GM23338 (cell line): ENCODE measurements at regions not wholly inside any gene's neighbourhood (a gene's known extent, or its start where the extent isn't known, plus 50 kb on each side); places are given as distances from the start of the nearest gene placed in this dataset.

ENCODE experiments used
- ATAC-seq: fragments of 200-7000 bp; cut with Tn5 transposase; 3 replicates; pipeline ENCODE4 v1.9.1; 2020
- DNase-seq: peaks from one replicate; pipeline ENCODE4 v3.0.0-alpha.2; 2015; ENCODE audit warnings: low spot score
- H2AFZ ChIP-seq: fragments of 200-600 bp; sonication (generic); 2 replicates; pipeline ENCODE4 v1.8.0; 2016; ENCODE audit warnings: antibody characterized with exemption, mild to moderate bottlenecking, moderate library complexity
- H3F3A ChIP-seq: fragments of 200-600 bp; sonication (generic); replicated peaks from 2 replicates; pipeline ENCODE4 v1.8.0; 2017; ENCODE audit warnings: antibody characterized with exemption, mixed run types, low read depth
- H3K27ac ChIP-seq: fragments of 200-600 bp; sonication (generic); 2 replicates; pipeline ENCODE4 v1.6.1; 2016; ENCODE audit warnings: low read depth
- H3K27me3 ChIP-seq: fragments of 200-600 bp; sonication (generic); 2 replicates; pipeline ENCODE4 v1.8.0; 2016; ENCODE audit warnings: mild to moderate bottlenecking, mixed run types, moderate library complexity; ENCODE audit not compliant: insufficient read depth
- H3K36me3 ChIP-seq: fragments of 200-600 bp; sonication (generic); 2 replicates; pipeline ENCODE4 v1.8.0; 2016; ENCODE audit warnings: mild to moderate bottlenecking; ENCODE audit not compliant: insufficient read depth
- H3K4me1 ChIP-seq: fragments of 200-600 bp; sonication (generic); 2 replicates; pipeline ENCODE4 v1.8.0; 2016; ENCODE audit warnings: mild to moderate bottlenecking, moderate library complexity; ENCODE audit not compliant: insufficient read depth
- H3K4me2 ChIP-seq: fragments of 200-600 bp; sonication (generic); 2 replicates; pipeline ENCODE4 v1.7.1; 2017; ENCODE audit warnings: mixed run types
- H3K4me3 ChIP-seq: fragments of 200-600 bp; sonication (generic); 2 replicates; pipeline ENCODE4 v1.6.1; 2016; ENCODE audit warnings: mixed run types
- H3K79me2 ChIP-seq: fragments of 200-600 bp; sonication (generic); replicated peaks from 2 replicates; pipeline ENCODE4 v1.8.0; 2017; ENCODE audit warnings: mild to moderate bottlenecking; ENCODE audit not compliant: insufficient read depth
- H3K9me2 ChIP-seq: fragments of 200-600 bp; sonication (generic); 2 replicates; pipeline ENCODE4 v1.8.0; 2017; ENCODE audit not compliant: insufficient read depth
- H4K20me1 ChIP-seq: fragments of 200-600 bp; sonication (generic); replicated peaks from 2 replicates; pipeline ENCODE4 v1.8.0; 2017; ENCODE audit warnings: mild to moderate bottlenecking; ENCODE audit not compliant: insufficient read depth
- H3K27ac Mint-ChIP-seq: 2 replicates; pipeline ENCODE4 v1.8.0; 2020; ENCODE audit warnings: inconsistent platforms, mild to moderate bottlenecking, moderate library complexity, mixed read lengths
- H3K27me3 Mint-ChIP-seq: 3 replicates; pipeline ENCODE4 v1.8.0; 2022; ENCODE audit warnings: low read depth, mild to moderate bottlenecking, moderate library complexity, mixed read lengths, inconsistent platforms; ENCODE audit not compliant: insufficient read depth, poor library complexity
- H3K36me3 Mint-ChIP-seq: 3 replicates; pipeline ENCODE4 v1.8.0; 2021; ENCODE audit warnings: low read depth, mild to moderate bottlenecking, inconsistent platforms, moderate library complexity, mixed read lengths
- H3K4me1 Mint-ChIP-seq: 3 replicates; pipeline ENCODE4 v1.8.0; 2020; ENCODE audit warnings: mild to moderate bottlenecking, inconsistent platforms, mixed read lengths
- H3K4me3 Mint-ChIP-seq: 3 replicates; pipeline ENCODE4 v1.8.0; 2021; ENCODE audit warnings: moderate library complexity, mild to moderate bottlenecking, inconsistent platforms, mixed read lengths
- H3K9me3 Mint-ChIP-seq: 3 replicates; pipeline ENCODE4 v1.8.0; 2020; ENCODE audit warnings: moderate library complexity, mild to moderate bottlenecking, inconsistent platforms, mixed read lengths
- CREB1 ChIP-seq: fragments of 250-450 bp; sonication (Bioruptor Pico); IDR thresholded peaks from 2 replicates; pipeline ENCODE4 v1.5.0; 2020; ENCODE audit warnings: low read depth, mild to moderate bottlenecking, moderate library complexity
- REST ChIP-seq: IDR thresholded peaks from one replicate; pipeline ENCODE4 v1.6.1; 2018; ENCODE audit warnings: antibody characterized with exemption; ENCODE audit not compliant: unreplicated experiment
- ZNF331 ChIP-seq: fragments of 250-450 bp; sonication (Bioruptor Pico); IDR thresholded peaks from 2 replicates; pipeline ENCODE4 v1.5.0; 2020; ENCODE audit warnings: low read depth, mild to moderate bottlenecking, moderate library complexity
- TF ChIP-seq, protein P1 (sequence below), 2 experiments: fragments of 200-600 bp in 1 of 2; sonication (generic) in 1 of 2; conservative IDR thresholded peaks; 2 replicates each; pipeline versions ENCODE4 v1.5.1 to v1.6.1; 2016 to 2017; ENCODE audit warnings: antibody characterized with exemption in 2 of 2, low read depth in 2 of 2, mild to moderate bottlenecking in 2 of 2, moderate library complexity in 1 of 2
- TF ChIP-seq, protein P2 (sequence below): fragments of 250-450 bp; sonication (Bioruptor Pico); IDR thresholded peaks from 2 replicates; pipeline ENCODE4 v1.5.0; 2020; ENCODE audit warnings: mild to moderate bottlenecking, moderate library complexity

DNA sequence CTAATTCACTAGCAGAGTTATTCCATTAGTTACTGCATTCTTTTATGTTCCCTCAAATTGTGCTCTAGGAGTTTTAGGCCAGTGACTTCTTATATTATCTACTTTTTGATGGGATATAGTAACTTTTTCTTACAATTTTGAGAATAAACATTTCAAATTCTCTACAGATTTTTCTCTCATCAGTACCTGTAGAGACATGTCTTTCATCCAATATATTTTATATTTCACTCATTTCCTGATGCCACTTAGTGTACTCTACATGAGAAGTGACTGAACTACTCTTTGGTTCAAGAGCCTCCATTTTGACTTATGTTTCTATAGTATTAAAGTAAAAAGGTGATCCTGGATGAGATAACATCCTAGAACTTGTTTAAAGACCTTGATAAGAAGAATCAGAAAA lies 108.5 kb downstream of the ELOVL4 start:
- H3K36me3 ChIP-seq = no peaks in the 10 kb centered on the region
- H3K9me2 ChIP-seq = peaks cover 18% of the 10 kb centered on the region
- H3K79me2 ChIP-seq = no peaks in the 10 kb centered on the region
- H3K9me3 Mint-ChIP-seq = no peaks in the 10 kb centered on the region
- H3K36me3 Mint-ChIP-seq = no peaks in the 10 kb centered on the region
- H3K27me3 ChIP-seq = no peaks in the 10 kb centered on the region
- no peaks in the 10 kb centered on the region for H4K20me1 ChIP-seq
- DNase-seq (no peak), ATAC-seq (no peak)
- H2AFZ ChIP-seq = no peak overlapping the region
- no peaks in the 10 kb centered on the region for H3K4me1 Mint-ChIP-seq
- H3K27me3 Mint-ChIP-seq = no peaks in the 10 kb centered on the region
- H3K4me3 ChIP-seq = no peak overlapping the region
- no peaks in the 10 kb centered on the region for H3F3A ChIP-seq
- TF ChIP-seq, protein P1, sequence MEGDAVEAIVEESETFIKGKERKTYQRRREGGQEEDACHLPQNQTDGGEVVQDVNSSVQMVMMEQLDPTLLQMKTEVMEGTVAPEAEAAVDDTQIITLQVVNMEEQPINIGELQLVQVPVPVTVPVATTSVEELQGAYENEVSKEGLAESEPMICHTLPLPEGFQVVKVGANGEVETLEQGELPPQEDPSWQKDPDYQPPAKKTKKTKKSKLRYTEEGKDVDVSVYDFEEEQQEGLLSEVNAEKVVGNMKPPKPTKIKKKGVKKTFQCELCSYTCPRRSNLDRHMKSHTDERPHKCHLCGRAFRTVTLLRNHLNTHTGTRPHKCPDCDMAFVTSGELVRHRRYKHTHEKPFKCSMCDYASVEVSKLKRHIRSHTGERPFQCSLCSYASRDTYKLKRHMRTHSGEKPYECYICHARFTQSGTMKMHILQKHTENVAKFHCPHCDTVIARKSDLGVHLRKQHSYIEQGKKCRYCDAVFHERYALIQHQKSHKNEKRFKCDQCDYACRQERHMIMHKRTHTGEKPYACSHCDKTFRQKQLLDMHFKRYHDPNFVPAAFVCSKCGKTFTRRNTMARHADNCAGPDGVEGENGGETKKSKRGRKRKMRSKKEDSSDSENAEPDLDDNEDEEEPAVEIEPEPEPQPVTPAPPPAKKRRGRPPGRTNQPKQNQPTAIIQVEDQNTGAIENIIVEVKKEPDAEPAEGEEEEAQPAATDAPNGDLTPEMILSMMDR (conservative IDR thresholded peaks at IDR 0.05; ENCODE audit: low read depth in 2 of 2) = no peak
- TF ChIP-seq REST = no peak
- TF ChIP-seq, protein P2, sequence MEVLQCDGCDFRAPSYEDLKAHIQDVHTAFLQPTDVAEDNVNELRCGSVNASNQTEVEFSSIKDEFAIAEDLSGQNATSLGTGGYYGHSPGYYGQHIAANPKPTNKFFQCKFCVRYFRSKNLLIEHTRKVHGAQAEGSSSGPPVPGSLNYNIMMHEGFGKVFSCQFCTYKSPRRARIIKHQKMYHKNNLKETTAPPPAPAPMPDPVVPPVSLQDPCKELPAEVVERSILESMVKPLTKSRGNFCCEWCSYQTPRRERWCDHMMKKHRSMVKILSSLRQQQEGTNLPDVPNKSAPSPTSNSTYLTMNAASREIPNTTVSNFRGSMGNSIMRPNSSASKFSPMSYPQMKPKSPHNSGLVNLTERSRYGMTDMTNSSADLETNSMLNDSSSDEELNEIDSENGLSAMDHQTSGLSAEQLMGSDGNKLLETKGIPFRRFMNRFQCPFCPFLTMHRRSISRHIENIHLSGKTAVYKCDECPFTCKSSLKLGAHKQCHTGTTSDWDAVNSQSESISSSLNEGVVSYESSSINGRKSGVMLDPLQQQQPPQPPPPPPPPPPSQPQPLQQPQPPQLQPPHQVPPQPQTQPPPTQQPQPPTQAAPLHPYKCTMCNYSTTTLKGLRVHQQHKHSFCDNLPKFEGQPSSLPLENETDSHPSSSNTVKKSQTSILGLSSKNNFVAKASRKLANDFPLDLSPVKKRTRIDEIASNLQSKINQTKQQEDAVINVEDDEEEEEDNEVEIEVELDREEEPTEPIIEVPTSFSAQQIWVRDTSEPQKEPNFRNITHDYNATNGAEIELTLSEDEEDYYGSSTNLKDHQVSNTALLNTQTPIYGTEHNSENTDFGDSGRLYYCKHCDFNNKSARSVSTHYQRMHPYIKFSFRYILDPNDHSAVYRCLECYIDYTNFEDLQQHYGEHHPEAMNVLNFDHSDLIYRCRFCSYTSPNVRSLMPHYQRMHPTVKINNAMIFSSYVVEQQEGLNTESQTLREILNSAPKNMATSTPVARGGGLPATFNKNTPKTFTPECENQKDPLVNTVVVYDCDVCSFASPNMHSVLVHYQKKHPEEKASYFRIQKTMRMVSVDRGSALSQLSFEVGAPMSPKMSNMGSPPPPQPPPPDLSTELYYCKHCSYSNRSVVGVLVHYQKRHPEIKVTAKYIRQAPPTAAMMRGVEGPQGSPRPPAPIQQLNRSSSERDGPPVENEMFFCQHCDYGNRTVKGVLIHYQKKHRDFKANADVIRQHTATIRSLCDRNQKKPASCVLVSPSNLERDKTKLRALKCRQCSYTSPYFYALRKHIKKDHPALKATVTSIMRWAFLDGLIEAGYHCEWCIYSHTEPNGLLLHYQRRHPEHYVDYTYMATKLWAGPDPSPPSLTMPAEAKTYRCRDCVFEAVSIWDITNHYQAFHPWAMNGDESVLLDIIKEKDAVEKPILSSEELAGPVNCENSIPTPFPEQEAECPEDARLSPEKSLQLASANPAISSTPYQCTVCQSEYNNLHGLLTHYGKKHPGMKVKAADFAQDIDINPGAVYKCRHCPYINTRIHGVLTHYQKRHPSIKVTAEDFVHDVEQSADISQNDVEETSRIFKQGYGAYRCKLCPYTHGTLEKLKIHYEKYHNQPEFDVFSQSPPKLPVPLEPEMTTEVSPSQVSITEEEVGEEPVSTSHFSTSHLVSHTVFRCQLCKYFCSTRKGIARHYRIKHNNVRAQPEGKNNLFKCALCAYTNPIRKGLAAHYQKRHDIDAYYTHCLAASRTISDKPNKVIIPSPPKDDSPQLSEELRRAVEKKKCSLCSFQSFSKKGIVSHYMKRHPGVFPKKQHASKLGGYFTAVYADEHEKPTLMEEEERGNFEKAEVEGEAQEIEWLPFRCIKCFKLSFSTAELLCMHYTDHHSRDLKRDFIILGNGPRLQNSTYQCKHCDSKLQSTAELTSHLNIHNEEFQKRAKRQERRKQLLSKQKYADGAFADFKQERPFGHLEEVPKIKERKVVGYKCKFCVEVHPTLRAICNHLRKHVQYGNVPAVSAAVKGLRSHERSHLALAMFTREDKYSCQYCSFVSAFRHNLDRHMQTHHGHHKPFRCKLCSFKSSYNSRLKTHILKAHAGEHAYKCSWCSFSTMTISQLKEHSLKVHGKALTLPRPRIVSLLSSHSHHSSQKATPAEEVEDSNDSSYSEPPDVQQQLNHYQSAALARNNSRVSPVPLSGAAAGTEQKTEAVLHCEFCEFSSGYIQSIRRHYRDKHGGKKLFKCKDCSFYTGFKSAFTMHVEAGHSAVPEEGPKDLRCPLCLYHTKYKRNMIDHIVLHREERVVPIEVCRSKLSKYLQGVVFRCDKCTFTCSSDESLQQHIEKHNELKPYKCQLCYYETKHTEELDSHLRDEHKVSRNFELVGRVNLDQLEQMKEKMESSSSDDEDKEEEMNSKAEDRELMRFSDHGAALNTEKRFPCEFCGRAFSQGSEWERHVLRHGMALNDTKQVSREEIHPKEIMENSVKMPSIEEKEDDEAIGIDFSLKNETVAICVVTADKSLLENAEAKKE (CRISPR knock-in tag) = no peak
- TF ChIP-seq CREB1 = no peak
- TF ChIP-seq ZNF331 (CRISPR knock-in tag) = no peak
- no peak overlapping the region for H3K4me2 ChIP-seq
- H3K27ac ChIP-seq = no peak overlapping the region
- H3K4me3 Mint-ChIP-seq = no peak overlapping the region
- no peaks in the 10 kb centered on the region for H3K4me1 ChIP-seq
- H3K27ac Mint-ChIP-seq = no peak overlapping the region
